IMR-90 (cell line): ENCODE measurements at regions not wholly inside any gene's neighbourhood (a gene's known extent, or its start where the extent isn't known, plus 50 kb on each side); places are given as distances from the start of the nearest gene placed in this dataset.

Experiments used
- ATAC-seq: fragments of 200-7000 bp; cut with Tn5 transposase; 2 replicates; pipeline ENCODE4 v1.9.1; 2020; ENCODE audit warnings: low read depth, mild to moderate bottlenecking, moderate library complexity
- BruUV-seq: library from RNA; stranded (reverse); fragments of 400-500 nt; replicated peaks from 2 replicates; lab custom pipeline; 2021; lab: Mats Ljungman, UMichigan
- CTCF ChIA-PET: fragments of 300-600 bp; formaldehyde crosslinking; extraction: SDS; loops from one replicate; lab custom pipeline; 2021; ENCODE audit warnings: antibody characterized with exemption; lab: Yijun Ruan, JAX
- POLR2A ChIA-PET: fragments of 300-600 bp; sonication (Branson Sonifier 250); formaldehyde crosslinking; loops from one replicate; lab custom pipeline; 2022; ENCODE audit warnings: antibody characterized with exemption; ENCODE audit not compliant: unreplicated experiment; lab: Charles Lee
- DNase-seq: peaks from one replicate; pipeline ENCODE4 v3.0.0; 2013
- H2AFZ ChIP-seq: replicated peaks from 2 replicates; pipeline ENCODE3; 2013; ENCODE audit warnings: low read length, mild to moderate bottlenecking; ENCODE audit not compliant: poor library complexity
- H2AK5ac ChIP-seq: 2 replicates; pipeline ENCODE4 v1.6.1; 2013; ENCODE audit warnings: low read depth, low read length, inconsistent platforms
- H2AK9ac ChIP-seq: replicated peaks from 2 replicates; pipeline ENCODE3; 2013; ENCODE audit warnings: mild to moderate bottlenecking, low read depth, low read length, moderate library complexity; ENCODE audit not compliant: poor library complexity
- H2BK120ac ChIP-seq: 2 replicates; pipeline ENCODE4 v1.6.1; 2013; ENCODE audit warnings: low read depth, low read length, inconsistent platforms
- H2BK15ac ChIP-seq: 3 replicates; pipeline ENCODE4 v1.6.1; 2013; ENCODE audit warnings: low read depth, low read length, inconsistent platforms
- H2BK20ac ChIP-seq: 2 replicates; pipeline ENCODE4 v1.6.1; 2013; ENCODE audit warnings: low read depth, mild to moderate bottlenecking, inconsistent platforms, low read length, moderate library complexity
- H2BK5ac ChIP-seq: 2 replicates; pipeline ENCODE4 v1.6.1; 2013; ENCODE audit warnings: mild to moderate bottlenecking, low read depth, low read length, inconsistent platforms; ENCODE audit not compliant: poor library complexity, severe bottlenecking
- H3K14ac ChIP-seq: replicated peaks from 2 replicates; pipeline ENCODE4 v1.6.1; 2013; ENCODE audit warnings: low read depth, low read length, inconsistent platforms
- H3K18ac ChIP-seq: 2 replicates; pipeline ENCODE4 v1.6.1; 2013; ENCODE audit warnings: low read depth, low read length, control low read depth
- H3K23ac ChIP-seq: 2 replicates; pipeline ENCODE4 v1.6.1; 2013; ENCODE audit warnings: low read depth, low read length, inconsistent platforms
- H3K27ac ChIP-seq: 2 replicates; pipeline ENCODE4 v1.5.1; 2013; ENCODE audit warnings: mild to moderate bottlenecking, control low read depth, low read length; ENCODE audit not compliant: insufficient read depth
- H3K27me3 ChIP-seq: 2 replicates; pipeline ENCODE4 v1.6.1; 2013; ENCODE audit warnings: low read length; ENCODE audit not compliant: control insufficient read depth, insufficient read depth
- H3K36me3 ChIP-seq: 2 replicates; pipeline ENCODE4 v1.6.1; 2013; ENCODE audit warnings: low read length, mixed read lengths; ENCODE audit not compliant: control insufficient read depth, insufficient read depth
- H3K4ac ChIP-seq: 2 replicates; pipeline ENCODE4 v1.6.1; 2013; ENCODE audit warnings: low read depth, low read length, inconsistent platforms
- H3K4me1 ChIP-seq: 2 replicates; pipeline ENCODE4 v1.6.1; 2013; ENCODE audit warnings: low read length, mixed read lengths; ENCODE audit not compliant: control insufficient read depth, insufficient read depth
- H3K4me2 ChIP-seq: 2 replicates; pipeline ENCODE4 v1.6.1; 2013; ENCODE audit warnings: low read depth, mild to moderate bottlenecking, control low read depth, low read length, moderate library complexity
- H3K4me3 ChIP-seq: 2 replicates; pipeline ENCODE4 v1.5.1; 2013; ENCODE audit warnings: low read depth, mild to moderate bottlenecking, control low read depth, low read length, moderate library complexity; ENCODE audit not compliant: insufficient read depth
- H3K56ac ChIP-seq: 2 replicates; pipeline ENCODE4 v1.6.1; 2013; ENCODE audit warnings: low read length, inconsistent platforms; ENCODE audit not compliant: insufficient read depth; ENCODE audit errors: extremely low read depth
- H3K79me1 ChIP-seq, 2 experiments: 2 replicates each; pipeline ENCODE4 v1.6.1; 2013; ENCODE audit warnings: low read length in 2 of 2, inconsistent platforms in 1 of 2, low read depth in 1 of 2
- H3K9ac ChIP-seq: 2 replicates; pipeline ENCODE4 v1.6.1; 2013; ENCODE audit warnings: low read depth, low read length, control low read depth
- H3K9me1 ChIP-seq: 2 replicates; pipeline ENCODE4 v1.6.1; 2013; ENCODE audit warnings: low read length, inconsistent platforms; ENCODE audit not compliant: insufficient read depth
- H3K9me3 ChIP-seq: 2 replicates; pipeline ENCODE4 v1.6.1; 2013; ENCODE audit warnings: low read length; ENCODE audit not compliant: control insufficient read depth, insufficient read depth
- H4K20me1 ChIP-seq: 2 replicates; pipeline ENCODE4 v1.6.1; 2013; ENCODE audit warnings: low read length, inconsistent platforms; ENCODE audit not compliant: insufficient read depth
- H4K5ac ChIP-seq: 2 replicates; pipeline ENCODE4 v1.6.1; 2013; ENCODE audit warnings: mild to moderate bottlenecking, low read depth, low read length, control low read depth
- H4K8ac ChIP-seq, 2 experiments: 2 replicates each; pipeline ENCODE4 v1.6.1; 2013; ENCODE audit warnings: low read depth in 2 of 2, low read length in 2 of 2, control low read depth in 1 of 2, inconsistent platforms in 1 of 2
- H4K91ac ChIP-seq: 2 replicates; pipeline ENCODE4 v1.6.1; 2013; ENCODE audit warnings: low read depth, low read length, inconsistent platforms; ENCODE audit not compliant: insufficient read depth
- BHLHE40 ChIP-seq: fragments of 150-350 bp; IDR thresholded peaks from 2 replicates; pipeline ENCODE4 v1.6.1; 2016; ENCODE audit warnings: mild to moderate bottlenecking, low read depth, low read length
- CEBPB ChIP-seq: IDR thresholded peaks from 2 replicates; pipeline ENCODE4 v1.6.1; 2012; ENCODE audit warnings: low read depth, low read length, improper control_type of control experiment
- CTCF ChIP-seq: conservative IDR thresholded peaks from 2 replicates; pipeline ENCODE4 v1.5.1; 2012; ENCODE audit warnings: mild to moderate bottlenecking, low read depth, low read length, improper control_type of control experiment
- ELK1 ChIP-seq: fragments of 150-350 bp; IDR thresholded peaks from 2 replicates; pipeline ENCODE4 v1.6.1; 2016; ENCODE audit warnings: low read depth, mild to moderate bottlenecking, low read length, moderate library complexity, borderline replicate concordance
- MAZ ChIP-seq: IDR thresholded peaks from 2 replicates; pipeline ENCODE4 v1.6.1; 2012; ENCODE audit warnings: low read depth, mild to moderate bottlenecking, low read length, improper control_type of control experiment, moderate library complexity, borderline replicate concordance
- MXI1 ChIP-seq: IDR thresholded peaks from 2 replicates; pipeline ENCODE4 v1.6.1; 2012; ENCODE audit warnings: low read depth, mild to moderate bottlenecking, low read length, moderate library complexity, borderline replicate concordance
- POLR2A ChIP-seq: IDR thresholded peaks from 2 replicates; pipeline ENCODE4 v1.6.1; 2012; ENCODE audit warnings: mild to moderate bottlenecking, low read depth, low read length
- RCOR1 ChIP-seq: IDR thresholded peaks from 2 replicates; pipeline ENCODE4 v1.6.1; 2012; ENCODE audit warnings: mild to moderate bottlenecking, low read length, improper control_type of control experiment; ENCODE audit not compliant: insufficient replicate concordance
- SMC3 ChIP-seq: fragments of 150-350 bp; IDR thresholded peaks from 2 replicates; pipeline ENCODE4 v1.6.1; 2016; ENCODE audit warnings: low read depth, mild to moderate bottlenecking, antibody characterized with exemption, low read length, moderate library complexity
- USF2 ChIP-seq: fragments of 150-350 bp; IDR thresholded peaks from 2 replicates; pipeline ENCODE4 v1.6.1; 2017; ENCODE audit warnings: mild to moderate bottlenecking, antibody characterized with exemption, low read length, low read depth
- WGBS, 2 experiments: methylation state at CpG; one replicate each; pipeline versions ENCODE4 v1.1.5 to v1.1.7; 2013; ENCODE audit warnings: missing lambda C conversion rate in 2 of 2; ENCODE audit not compliant: insufficient read length in 1 of 2; ENCODE audit errors: extremely low coverage in 2 of 2; 5-methylcytosine and 5-hydroxymethylcytosine counted together
- dilution Hi-C: fragments of 300-500 bp; cut with HindIII; formaldehyde crosslinking; loops from one replicate; pipeline ENCODE4 v1.14.3; 2018; ENCODE audit warnings: low sequenced_read_pairs; ENCODE audit not compliant: unreplicated experiment
- in situ Hi-C: fragments of 300-500 bp; cut with MboI; formaldehyde crosslinking; loops from 3 replicates; pipeline ENCODE4 v1.14.3; 2019; ENCODE audit warnings: low sequenced_read_pairs, inconsistent platforms, mixed read lengths
- intact Hi-C: fragments of 100-400 bp; cut with micrococcal nuclease; formaldehyde crosslinking; loops from 2 replicates; pipeline ENCODE4 v1.10.0; 2022

DNA sequence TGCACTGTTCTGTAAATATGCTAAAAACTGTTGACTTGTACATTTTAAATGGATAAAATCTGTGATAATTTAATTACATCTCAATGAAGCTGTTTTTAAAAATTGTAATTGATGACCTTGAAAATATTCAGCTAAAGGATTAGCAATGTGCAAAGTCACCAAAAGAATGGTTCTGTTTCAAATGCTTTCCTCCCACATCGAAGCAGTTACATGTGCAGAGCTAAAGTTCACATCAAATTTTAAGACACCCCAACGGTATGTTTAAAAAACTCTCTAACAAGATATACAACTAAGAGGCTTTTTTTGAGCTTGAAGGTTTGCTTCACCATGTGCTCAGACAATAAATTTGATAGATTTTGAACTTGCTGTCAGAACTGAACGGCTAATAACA is 114.6 kb upstream of the KRAS start:
- no peaks in the 10 kb centered on the region for H4K20me1 ChIP-seq
- H3K9me1 ChIP-seq: no peaks in the 10 kb centered on the region
- H4K8ac ChIP-seq: no peak overlapping the region; a peak in 1 of 4 replicates
- H4K5ac ChIP-seq: no peak overlapping the region
- intact Hi-C loops: no loop called here
- peak overlapping the region; percentile 17; the same call in 1 of the 2 replicates for H3K4me2 ChIP-seq
- no peak overlapping the region for H3K9ac ChIP-seq
- no peak overlapping the region for H4K91ac ChIP-seq
- no peak overlapping the region for H3K56ac ChIP-seq
- H3K4me3 ChIP-seq: no peak overlapping the region
- H2AK5ac ChIP-seq: no peak overlapping the region
- no peak overlapping the region for H3K27ac ChIP-seq
- no peaks in the 10 kb centered on the region for H3K4me1 ChIP-seq
- ChIA-PET CTCF (interaction anchor here (1.1 kb wide), 1 partner anchor 109 kb away, joined by 3 read pairs; no protein-coding TSS in a partner anchor), POLR2A (no interaction called here)
- H2BK120ac ChIP-seq: no peak overlapping the region
- DNase-seq (no peak), ATAC-seq (no peak)
- no peaks in the 10 kb centered on the region for H3K79me1 ChIP-seq
- no peak overlapping the region for H3K18ac ChIP-seq
- H2AK9ac ChIP-seq: no peak overlapping the region
- no peak overlapping the region for H2BK20ac ChIP-seq
- H2BK5ac ChIP-seq: no peak overlapping the region
- dilution Hi-C loops: no loop called here
- H3K9me3 ChIP-seq: no peaks in the 10 kb centered on the region
- no peak overlapping the region for H2AFZ ChIP-seq
- no peak overlapping the region for H2BK15ac ChIP-seq
- no peak for TF ChIP-seq MAZ
- no peak for TF ChIP-seq CEBPB
- no peak for TF ChIP-seq RCOR1
- no peak for TF ChIP-seq BHLHE40
- TF ChIP-seq MXI1: no peak
- no peak for TF ChIP-seq ELK1
- no peak for TF ChIP-seq CTCF
- TF ChIP-seq USF2: no peak
- no peak for TF ChIP-seq POLR2A
- TF ChIP-seq SMC3: no peak
- H3K23ac ChIP-seq: no peak overlapping the region
- no peaks in the 10 kb centered on the region for H3K36me3 ChIP-seq
- in situ Hi-C loops: no loop called here
- no peak overlapping the region for H3K4ac ChIP-seq
- WGBS, 2 experiments: no CpG with 5 or more reads among the region's 3 CpGs
- no peaks in the 10 kb centered on the region for H3K27me3 ChIP-seq
- BruUV-seq: no TSS peak
- no peak overlapping the region for H3K14ac ChIP-seq
